Femur (tissue), 1 donor: ENCODE measurements at regions not wholly inside any gene's neighbourhood (a gene's known extent, or its start where the extent isn't known, plus 50 kb on each side); places are given as distances from the start of the nearest gene placed in this dataset.

Experiments used
- DNase-seq: peaks from one replicate; pipeline ENCODE4 v3.0.0-alpha.2; 2017

DNA sequence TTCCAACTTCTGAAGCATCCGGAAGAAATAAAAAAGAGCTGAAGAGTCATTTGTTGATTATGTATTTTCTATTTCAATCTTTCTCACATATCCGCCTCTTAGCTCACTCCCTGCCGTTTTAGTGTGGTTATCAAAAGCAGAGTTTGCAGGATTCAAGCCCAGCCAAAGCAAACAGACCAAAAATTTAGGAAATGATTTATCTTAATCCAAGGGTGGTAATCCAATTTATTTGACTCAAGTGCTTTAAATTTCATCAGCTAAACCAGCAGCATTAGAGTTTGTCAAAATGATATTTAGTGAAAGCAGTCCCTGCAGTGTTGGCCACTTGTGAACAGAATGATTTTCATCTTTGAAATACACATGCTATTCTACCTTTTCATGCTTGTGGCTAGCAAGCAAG is 129.3 kb upstream of the CCDC68 start:
- DNase-seq, result no peak

- DNase-seq, result no peak
Measured at GRCh38 chr18:55088000-55088401, 128.7 kb upstream of the CCDC68 start.

- no peak for DNase-seq
Measured at GRCh38 chr18:55086906-55087305, 127.6 kb upstream of the CCDC68 start.

GRCh38 chr18:55085557-55086285 is 126.5 kb upstream of the CCDC68 start:
- DNase-seq, result no peak

DNA sequence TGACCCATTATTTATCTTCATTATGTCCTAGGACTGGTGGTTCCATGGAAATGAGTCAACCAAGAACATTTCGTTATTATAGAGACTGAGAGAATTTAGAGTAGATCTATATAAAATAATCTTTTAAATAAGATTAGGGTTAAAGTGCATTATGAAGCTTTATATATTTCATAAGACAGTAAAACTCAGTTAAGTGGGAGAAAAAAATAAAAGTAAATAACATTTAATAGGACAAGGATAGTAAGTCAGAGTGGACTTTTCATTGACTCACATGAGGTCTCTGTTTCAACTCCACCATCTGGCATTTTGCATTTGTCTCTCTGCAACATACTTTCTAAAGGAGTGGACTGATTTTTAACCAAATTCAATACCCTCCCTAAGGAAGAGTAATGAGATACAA is 125.3 kb upstream of the CCDC68 start:
- no peak for DNase-seq

DNA sequence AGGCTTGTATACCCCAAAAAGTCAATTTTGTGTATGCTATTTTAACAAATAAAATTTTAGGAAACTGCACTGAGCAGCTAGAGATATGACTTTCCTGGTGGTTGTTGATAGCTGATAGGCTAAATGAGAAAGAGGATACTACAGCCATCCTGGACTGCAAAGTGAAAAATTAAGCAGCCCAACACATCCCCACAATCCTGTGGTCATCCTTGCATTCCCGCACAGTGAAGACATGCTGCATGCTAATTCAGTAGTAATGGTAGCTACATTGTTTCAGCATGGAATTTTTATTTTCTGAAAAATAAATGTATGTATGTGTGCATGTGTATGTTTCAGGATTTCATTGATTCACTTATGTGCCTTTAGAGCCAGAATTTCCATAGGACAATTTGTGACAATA is 124.2 kb upstream of the CCDC68 start:
- DNase-seq, result no peak

- peak; percentile 44 for DNase-seq
Measured at GRCh38 chr18:55079481-55080355, 120.5 kb upstream of the CCDC68 start.

- no peak for DNase-seq
Measured at GRCh38 chr18:55079067-55079466, 119.8 kb upstream of the CCDC68 start.

- DNase-seq, result no peak
Measured at GRCh38 chr18:55078303-55078932, 119.2 kb upstream of the CCDC68 start.

GRCh38 chr18:55076643-55077218 is 117.5 kb upstream of the CCDC68 start:
- no peak for DNase-seq

DNA sequence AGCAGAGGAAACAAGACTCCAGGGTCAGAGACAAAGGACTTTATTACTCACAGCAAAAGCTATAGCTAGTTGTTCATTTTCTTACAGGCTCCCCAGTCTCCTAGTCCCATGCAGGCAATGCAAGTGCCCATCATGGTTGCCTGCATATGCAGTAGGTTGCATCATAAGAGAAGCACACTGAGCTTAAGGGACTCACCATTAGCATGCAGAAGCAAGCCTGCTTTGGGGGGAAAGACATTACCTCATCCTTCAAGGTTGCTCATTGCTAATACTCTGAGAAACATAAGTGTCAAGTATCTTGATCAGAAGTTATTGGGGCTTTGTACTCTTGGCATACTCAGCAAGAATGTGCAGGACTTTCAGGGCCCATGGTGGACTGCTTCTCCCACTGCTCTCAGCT is 114.6 kb upstream of the CCDC68 start:
- no peak for DNase-seq

GRCh38 chr18:55073116-55073515 is 113.9 kb upstream of the CCDC68 start:
- DNase-seq, result no peak

- no peak for DNase-seq
Measured at GRCh38 chr18:55072698-55073097, 113.4 kb upstream of the CCDC68 start.

DNA sequence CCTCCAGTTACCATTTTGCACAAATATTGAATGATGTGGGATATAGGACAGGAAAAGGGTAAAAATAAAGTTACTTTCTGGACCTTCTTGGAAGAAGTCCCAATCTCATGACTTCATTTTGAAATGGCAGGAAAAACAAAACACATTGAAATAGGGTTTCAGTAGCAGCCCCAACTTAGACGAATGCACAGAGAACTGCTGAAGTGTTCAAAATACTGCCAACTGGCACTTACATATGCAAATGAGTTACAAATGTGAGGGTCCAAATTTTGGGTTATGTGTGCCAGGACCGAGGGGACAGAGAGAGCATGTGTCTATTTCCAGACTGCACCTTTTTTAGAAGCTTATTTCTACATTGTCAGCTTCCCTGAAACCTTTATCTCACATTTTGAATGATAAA is 112.9 kb upstream of the CCDC68 start:
- DNase-seq, result no peak

GRCh38 chr18:55069497-55069896 is 110.2 kb upstream of the CCDC68 start:
- no peak for DNase-seq

DNA sequence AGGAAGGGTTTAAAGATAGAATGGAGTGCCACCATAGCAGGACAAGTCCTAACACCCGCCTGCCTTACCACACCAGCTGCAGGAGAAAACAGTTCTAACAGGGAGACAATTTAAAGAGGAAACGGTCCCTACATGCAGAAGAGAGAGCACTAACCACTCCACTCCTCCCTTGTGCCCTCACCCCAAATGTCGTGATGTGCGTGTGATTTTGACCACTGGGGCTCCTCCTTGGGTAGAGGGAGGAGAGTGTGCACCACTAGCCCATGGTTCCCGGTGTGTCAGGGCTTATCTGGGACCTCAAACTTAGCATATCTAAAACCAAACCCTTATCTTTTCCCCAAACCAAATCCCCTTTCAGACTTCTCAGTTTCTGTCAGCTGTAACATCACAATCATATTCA is 105.5 kb upstream of the CCDC68 start:
- DNase-seq, result no peak

DNA sequence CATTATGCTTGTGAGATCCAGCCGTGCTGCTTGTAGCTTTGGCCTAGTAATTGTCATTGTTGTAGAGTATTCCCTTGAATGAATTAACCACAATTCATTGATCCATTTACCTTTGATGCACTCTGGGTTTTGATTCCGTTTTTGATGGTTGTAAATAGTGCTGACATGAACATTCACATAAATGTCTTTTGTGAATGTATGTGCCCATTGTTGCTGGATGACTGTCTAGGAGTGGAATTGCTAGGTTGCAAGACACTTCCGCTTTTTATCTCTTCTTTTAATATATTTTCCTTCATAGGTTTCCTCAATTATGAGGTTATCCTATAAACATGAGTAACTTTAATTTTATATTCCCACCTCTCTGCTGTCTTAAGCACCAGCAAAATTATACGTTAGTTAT is 104.8 kb upstream of the CCDC68 start:
- DNase-seq, result no peak

DNA sequence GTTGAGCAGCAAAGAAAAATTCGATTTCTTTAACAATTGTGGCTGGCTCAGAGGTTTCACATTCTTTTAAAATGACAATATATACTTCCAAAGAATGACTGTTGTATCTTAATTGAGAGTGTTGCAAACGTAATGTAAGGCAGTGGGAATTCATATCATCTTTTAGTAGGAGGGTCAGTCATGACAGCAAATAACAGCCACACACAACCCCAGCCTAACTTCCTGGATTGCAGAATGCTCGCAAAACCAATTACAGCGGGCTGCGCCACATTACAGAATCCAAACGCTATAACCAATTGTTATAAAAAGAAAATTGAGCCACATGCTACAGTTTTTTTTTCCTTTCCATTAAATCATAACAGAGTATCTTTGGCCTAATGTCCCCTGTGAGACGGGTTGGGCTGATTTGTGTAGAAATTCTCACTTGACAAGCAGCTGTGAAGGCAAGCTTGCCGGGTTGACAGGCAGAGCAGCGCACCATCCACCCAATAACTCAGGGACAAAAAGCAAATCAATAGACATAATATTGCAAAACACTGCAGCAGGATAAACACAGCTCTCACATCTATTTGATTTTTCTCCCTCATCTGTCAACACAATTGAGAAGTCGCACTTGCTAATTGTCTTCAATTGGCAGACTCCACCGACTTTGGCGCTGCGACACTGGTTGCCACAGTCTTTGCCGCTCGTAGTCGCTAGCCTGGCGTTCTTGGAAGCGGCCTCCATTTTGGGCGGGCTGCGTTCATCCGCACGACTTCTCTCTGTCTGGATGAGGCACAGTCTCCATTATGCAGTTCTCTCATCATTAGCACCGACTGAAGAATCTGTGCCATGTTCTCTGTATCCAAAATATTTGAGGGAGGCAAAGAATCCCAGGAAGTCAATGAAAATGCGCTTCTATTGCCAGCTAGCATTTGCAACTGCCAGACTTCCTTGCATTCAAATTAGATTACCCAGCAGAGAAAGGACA is 95.0 kb upstream of the CCDC68 start:
- DNase-seq, result no peak

DNA sequence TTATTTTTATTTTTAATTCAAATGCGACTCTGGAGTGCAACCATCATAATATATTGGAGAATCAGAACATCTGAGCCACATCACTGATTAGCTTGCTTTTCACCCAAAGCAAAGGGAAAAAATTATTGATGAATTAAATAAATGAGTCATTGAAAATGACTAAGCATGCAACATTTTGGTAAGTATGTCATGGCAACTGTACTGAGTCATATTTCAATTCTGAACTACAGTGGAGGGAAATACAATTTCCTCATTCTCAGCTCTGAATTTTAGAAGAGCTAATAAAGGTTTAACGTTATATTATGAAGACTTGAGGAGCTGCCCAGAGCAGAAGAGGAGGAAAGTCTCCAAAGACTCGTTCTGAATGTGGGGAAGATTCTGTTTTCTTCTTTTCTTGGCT is 89.6 kb upstream of the CCDC68 start:
- DNase-seq, result no peak

GRCh38 chr18:55047546-55047945 is 88.3 kb upstream of the CCDC68 start:
- DNase-seq, result no peak

GRCh38 chr18:55041366-55041765 is 82.1 kb upstream of the CCDC68 start:
- DNase-seq, result no peak

- DNase-seq, result no peak
Measured at GRCh38 chr18:55038162-55038561, 78.9 kb upstream of the CCDC68 start.
